LNCAP (cell line): ENCODE measurements at regions not wholly inside any gene's neighbourhood (a gene's known extent, or its start where the extent isn't known, plus 50 kb on each side); places are given as distances from the start of the nearest gene placed in this dataset.

Experiments used
- CTCF ChIP-seq: fragments of 450-650 bp; IDR thresholded peaks from 2 replicates; pipeline ENCODE4 v1.5.1; 2017; ENCODE audit warnings: mild to moderate bottlenecking

GRCh38 chr22:26918226-26918625, 260.8 kb downstream of the MIAT start:
- no peak for TF ChIP-seq CTCF

GRCh38 chr22:26921726-26922125, 264.3 kb downstream of the MIAT start:
- TF ChIP-seq CTCF: no peak

- no peak for TF ChIP-seq CTCF
Observed at GRCh38 chr22:26922806-26923205, 265.4 kb downstream of the MIAT start.

- no peak for TF ChIP-seq CTCF
Observed at GRCh38 chr22:26923531-26923930, 266.1 kb downstream of the MIAT start.

- no peak for TF ChIP-seq CTCF
Observed at GRCh38 chr22:26927821-26928220, 270.4 kb downstream of the MIAT start.

- TF ChIP-seq CTCF: no peak
Observed at GRCh38 chr22:26931471-26931870, 274.1 kb downstream of the MIAT start.

GRCh38 chr22:26933105-26933590, 275.8 kb downstream of the MIAT start:
- no peak for TF ChIP-seq CTCF

- TF ChIP-seq CTCF: no peak
Observed at GRCh38 chr22:26937213-26937612, 279.8 kb downstream of the MIAT start.
